CD14-positive monocyte (primary cell): ENCODE measurements at regions not wholly inside any gene's neighbourhood (a gene's known extent, or its start where the extent isn't known, plus 50 kb on each side); places are given as distances from the start of the nearest gene placed in this dataset.

Experiments used
- DNase-seq, 3 donors: peaks; one replicate each; pipeline ENCODE4 v3.0.0-alpha.2; 2011 to 2022
- H2AFZ ChIP-seq: 2 replicates; pipeline ENCODE4 v1.6.0; 2012; ENCODE audit warnings: mild to moderate bottlenecking, low read depth, low read length, inconsistent platforms; ENCODE audit not compliant: insufficient read depth, poor library complexity, severe bottlenecking
- H3K27ac ChIP-seq, 2 donors: 1 replicate in 1 of 2; 2 replicates in 1 of 2; pipeline ENCODE4 v1.5.1; 2012 to 2013; ENCODE audit warnings: low read length in 2 of 2, control low read depth in 1 of 2, inconsistent platforms in 1 of 2, low read depth in 1 of 2, mild to moderate bottlenecking in 1 of 2
- H3K27me3 ChIP-seq, 2 donors: one replicate each; pipeline versions ENCODE4 v1.6.0 to v1.6.1; 2011 to 2013; ENCODE audit warnings: low read length in 2 of 2; ENCODE audit not compliant: control insufficient read depth in 2 of 2, insufficient read depth in 2 of 2
- H3K36me3 ChIP-seq, 2 donors: replicated peaks in 1 of 2; 1 replicate in 1 of 2; 2 replicates in 1 of 2; pipeline versions ENCODE4 v1.5.1 to v1.6.1; 2012 to 2013; ENCODE audit warnings: low read length in 2 of 2, control low read depth in 1 of 2, inconsistent platforms in 1 of 2, mild to moderate bottlenecking in 1 of 2; ENCODE audit not compliant: insufficient read depth in 2 of 2, control insufficient read depth in 1 of 2
- H3K4me1 ChIP-seq, 2 donors: 1 replicate in 1 of 2; 2 replicates in 1 of 2; pipeline versions ENCODE4 v1.5.1 to v1.6.1; 2012 to 2013; ENCODE audit warnings: low read length in 2 of 2, control low read depth in 1 of 2, inconsistent platforms in 1 of 2, mild to moderate bottlenecking in 1 of 2, moderate library complexity in 1 of 2; ENCODE audit not compliant: insufficient read depth in 2 of 2, control insufficient read depth in 1 of 2
- H3K4me2 ChIP-seq: replicated peaks from 2 replicates; pipeline ENCODE3; 2012; ENCODE audit warnings: low read length, moderate library complexity, mild to moderate bottlenecking; ENCODE audit not compliant: poor library complexity, severe bottlenecking; ENCODE audit errors: extremely low read depth
- H3K4me3 ChIP-seq, 3 experiments: fragments of 200-600 bp in 1 of 3; sonication (generic) in 1 of 3; replicated peaks in 1 of 3; 1 replicate in 2 of 3; 2 replicates in 1 of 3; pipeline ENCODE4 v1.5.1; 2011 to 2013; ENCODE audit warnings: low read length in 3 of 3, mild to moderate bottlenecking in 3 of 3, control low read depth in 2 of 3, low read depth in 2 of 3, inconsistent platforms in 1 of 3, moderate library complexity in 1 of 3
- H3K79me2 ChIP-seq: 2 replicates; pipeline ENCODE4 v1.6.0; 2012; ENCODE audit warnings: mild to moderate bottlenecking, control low read depth, inconsistent platforms, low read length, moderate library complexity; ENCODE audit not compliant: insufficient read depth
- H3K9ac ChIP-seq: 2 replicates; pipeline ENCODE4 v1.6.0; 2017; ENCODE audit warnings: low read length, mild to moderate bottlenecking; ENCODE audit not compliant: insufficient read depth, poor library complexity, severe bottlenecking
- H3K9me3 ChIP-seq, 2 donors: replicated peaks in 1 of 2; 1 replicate in 1 of 2; 2 replicates in 1 of 2; pipeline versions ENCODE4 v1.5.1 to v1.6.1; 2012 to 2013; ENCODE audit warnings: low read length in 2 of 2, control low read depth in 1 of 2; ENCODE audit not compliant: control insufficient read depth in 1 of 2, insufficient read depth in 1 of 2
- H4K20me1 ChIP-seq: 2 replicates; pipeline ENCODE4 v1.6.0; 2012; ENCODE audit warnings: mild to moderate bottlenecking, low read length, control low read depth, moderate library complexity; ENCODE audit not compliant: insufficient read depth
- H3K27ac Mint-ChIP-seq, 7 donors: one replicate each; pipeline ENCODE4 v1.8.0; 2020; ENCODE audit warnings: mild to moderate bottlenecking in 7 of 7, mixed read lengths in 7 of 7, moderate library complexity in 6 of 7, inconsistent platforms in 2 of 7
- H3K27me3 Mint-ChIP-seq, 3 donors: one replicate each; pipeline ENCODE4 v1.8.0; 2021 to 2022; ENCODE audit warnings: low read depth in 3 of 3, mild to moderate bottlenecking in 3 of 3, mixed read lengths in 3 of 3, moderate library complexity in 3 of 3, inconsistent platforms in 1 of 3
- H3K36me3 Mint-ChIP-seq, 2 donors: one replicate each; pipeline ENCODE4 v1.8.0; 2020; ENCODE audit warnings: mixed read lengths in 2 of 2, inconsistent platforms in 1 of 2, mild to moderate bottlenecking in 1 of 2
- H3K4me1 Mint-ChIP-seq: one replicate; pipeline ENCODE4 v1.8.0; 2020; ENCODE audit warnings: mild to moderate bottlenecking, mixed read lengths
- H3K4me3 Mint-ChIP-seq, 2 donors: one replicate each; pipeline ENCODE4 v1.8.0; 2020; ENCODE audit warnings: mild to moderate bottlenecking in 2 of 2, mixed read lengths in 2 of 2, moderate library complexity in 1 of 2
- H3K9me3 Mint-ChIP-seq, 7 donors: one replicate each; pipeline ENCODE4 v1.8.0; 2020 to 2022; ENCODE audit warnings: mixed read lengths in 7 of 7, mild to moderate bottlenecking in 6 of 7, moderate library complexity in 6 of 7, inconsistent platforms in 2 of 7
- CTCF ChIP-seq: fragments of 200-600 bp; IDR thresholded peaks from one replicate; pipeline ENCODE4 v1.8.0; 2022; ENCODE audit warnings: antibody characterized with exemption, mild to moderate bottlenecking
- whole genome bisulfite sequencing: methylation state at CpG from one replicate; pipeline ENCODE4 v1.1.5; 2013; ENCODE audit warnings: missing lambda C conversion rate; ENCODE audit not compliant: insufficient coverage; 5-methylcytosine and 5-hydroxymethylcytosine counted together
- intact Hi-C, 2 donors: fragments of 100-400 bp; cut with micrococcal nuclease; formaldehyde crosslinking; loops; one replicate each; pipeline versions ENCODE4 v1.15.0 to v1.15.1; 2023

- DNase-seq, result no peak
- Histone ChIP-seq H3K4me3 (no peak overlapping the region), H3K4me1 (peaks cover 23 to 28% of the 10 kb centered on the region in 2 donors), H3K36me3 (peaks cover 0 to 3% of the 10 kb centered on the region in 2 donors), H3K4me2 (no peak overlapping the region), H3K9me3 (no peaks in the 10 kb centered on the region), H3K9ac (no peak overlapping the region), H3K79me2 (no peaks in the 10 kb centered on the region), H2AFZ (no peak overlapping the region), H3K27ac (peak overlapping the region in 1 of 2 donors; percentile 11), H4K20me1 (no peaks in the 10 kb centered on the region), H3K27me3 (no peaks in the 10 kb centered on the region)
- Mint-ChIP-seq H3K4me1 (peaks cover 35% of the 10 kb centered on the region), H3K9me3 (peaks cover 0 to 4% (median 0%) of the 10 kb centered on the region in 7 donors), H3K36me3 (peaks cover 13 to 20% of the 10 kb centered on the region in 2 donors), H3K27ac (peak overlapping the region in 3 of 7 donors; percentile 47 to 82 (median 60)), H3K27me3 (peaks cover 0 to 2% (median 1%) of the 10 kb centered on the region in 3 donors), H3K4me3 (no peak overlapping the region)
- no CpG with 5 or more reads among the region's 2 CpGs for WGBS
- TF ChIP-seq CTCF, result no peak
- intact Hi-C loops, result loop anchor here in 1 of 2 donors (5.0 kb wide), 1 partner anchor 71 kb away; no protein-coding TSS in a partner anchor
Observed at GRCh38 chr15:66863390-66864085, 161.5 kb downstream of the SMAD6 start.

- no peak overlapping the region for H2AFZ ChIP-seq
- no peaks in the 10 kb centered on the region for H3K79me2 ChIP-seq
- H3K36me3 ChIP-seq, result peaks cover 0 to 3% of the 10 kb centered on the region in 2 donors
- H3K27ac ChIP-seq, result no peak overlapping the region
- H4K20me1 ChIP-seq, result no peaks in the 10 kb centered on the region
- Mint-ChIP-seq H3K9me3 (peaks cover 0 to 4% (median 0%) of the 10 kb centered on the region in 7 donors), H3K27ac (no peak overlapping the region), H3K4me3 (no peak overlapping the region), H3K4me1 (peaks cover 35% of the 10 kb centered on the region), H3K36me3 (peaks cover 9 to 18% of the 10 kb centered on the region in 2 donors), H3K27me3 (peaks cover 0 to 1% (median 1%) of the 10 kb centered on the region in 3 donors)
- intact Hi-C loops, result loop anchor here in 1 of 2 donors (5.0 kb wide), 1 partner anchor 72 kb away; no protein-coding TSS in a partner anchor
- no peak overlapping the region for H3K4me3 ChIP-seq
- 94% methylated on average over 7 of the region's 9 CpGs for WGBS
- TF ChIP-seq CTCF, result no peak
- no peaks in the 10 kb centered on the region for H3K9me3 ChIP-seq
- no peak overlapping the region for H3K4me2 ChIP-seq
- peaks cover 23 to 28% of the 10 kb centered on the region in 2 donors for H3K4me1 ChIP-seq
- no peak overlapping the region for H3K9ac ChIP-seq
- DNase-seq, result peak in 1 of 3 donors; percentile 2
- H3K27me3 ChIP-seq, result no peaks in the 10 kb centered on the region
Observed at GRCh38 chr15:66864086-66864830, 162.2 kb downstream of the SMAD6 start.
